Erythroblast (primary cell): ENCODE measurements at regions not wholly inside any gene's neighbourhood (a gene's known extent, or its start where the extent isn't known, plus 50 kb on each side); places are given as distances from the start of the nearest gene placed in this dataset.

ENCODE experiments used
- GATA1 ChIP-seq: IDR thresholded peaks from 2 replicates; pipeline ENCODE4 v1.6.1; 2011; ENCODE audit warnings: low read depth, mild to moderate bottlenecking, control low read depth, low read length, moderate library complexity
- POLR2A ChIP-seq: IDR thresholded peaks from 2 replicates; pipeline ENCODE4 v1.6.1; 2011; ENCODE audit warnings: mild to moderate bottlenecking, low read length

DNA sequence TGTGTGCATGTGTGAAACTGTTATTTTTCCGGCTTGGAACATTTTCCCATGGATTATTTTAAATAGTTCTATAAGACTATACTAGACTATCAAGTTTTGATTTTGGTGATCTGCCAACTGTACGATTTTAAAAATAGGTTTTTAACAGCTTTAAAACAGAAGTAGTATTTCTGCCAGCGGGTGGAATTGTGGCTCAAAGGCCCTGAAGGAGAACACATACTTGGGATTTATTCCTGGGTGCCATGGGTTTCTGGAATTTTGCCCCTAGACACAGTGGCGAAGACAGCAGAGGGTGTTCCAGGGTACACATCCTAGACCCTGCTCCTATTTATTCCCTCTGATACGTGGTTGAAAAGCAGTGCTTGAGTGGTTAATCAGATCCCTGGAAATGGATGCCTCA lies 81.7 kb upstream of the IPO9 start:
- TF ChIP-seq POLR2A, result no peak
- TF ChIP-seq GATA1, result no peak
